ENCODE measurements at regions not wholly inside any gene's neighbourhood (a gene's known extent, or its start where the extent isn't known, plus 50 kb on each side); places are given as distances from the start of the nearest gene placed in this dataset.

- 85 to 87% methylated on average over 4 of the region's 4 CpGs for WGBS, 2 donors
- DNase-seq = no peak
- Histone ChIP-seq H3K27ac (no peak overlapping the region), H3K9me3 (no peaks in the 10 kb centered on the region), H3K4me1 (no peaks in the 10 kb centered on the region), H3K4me3 (no peak overlapping the region), H3K36me3 (no peaks in the 10 kb centered on the region), H3K27me3 (no peaks in the 10 kb centered on the region)
- TF ChIP-seq POLR2A (IDR thresholded peaks at IDR 0.05) (no peak), POLR2AphosphoS5 (IDR thresholded peaks at IDR 0.05) (no peak)
- intact Hi-C loops (cut with DNase I) = no loop called here
Measured at GRCh38 chr10:1947464-1948003, 210.2 kb upstream of the ADARB2 start.

- intact Hi-C loops (cut with DNase I) = no loop called here
- TF ChIP-seq EP300 (IDR thresholded peaks at IDR 0.05) (no peak), POLR2AphosphoS5 (IDR thresholded peaks at IDR 0.05) (no peak), POLR2A (IDR thresholded peaks at IDR 0.05) (no peak)
- TF ChIP-seq, protein P1, sequence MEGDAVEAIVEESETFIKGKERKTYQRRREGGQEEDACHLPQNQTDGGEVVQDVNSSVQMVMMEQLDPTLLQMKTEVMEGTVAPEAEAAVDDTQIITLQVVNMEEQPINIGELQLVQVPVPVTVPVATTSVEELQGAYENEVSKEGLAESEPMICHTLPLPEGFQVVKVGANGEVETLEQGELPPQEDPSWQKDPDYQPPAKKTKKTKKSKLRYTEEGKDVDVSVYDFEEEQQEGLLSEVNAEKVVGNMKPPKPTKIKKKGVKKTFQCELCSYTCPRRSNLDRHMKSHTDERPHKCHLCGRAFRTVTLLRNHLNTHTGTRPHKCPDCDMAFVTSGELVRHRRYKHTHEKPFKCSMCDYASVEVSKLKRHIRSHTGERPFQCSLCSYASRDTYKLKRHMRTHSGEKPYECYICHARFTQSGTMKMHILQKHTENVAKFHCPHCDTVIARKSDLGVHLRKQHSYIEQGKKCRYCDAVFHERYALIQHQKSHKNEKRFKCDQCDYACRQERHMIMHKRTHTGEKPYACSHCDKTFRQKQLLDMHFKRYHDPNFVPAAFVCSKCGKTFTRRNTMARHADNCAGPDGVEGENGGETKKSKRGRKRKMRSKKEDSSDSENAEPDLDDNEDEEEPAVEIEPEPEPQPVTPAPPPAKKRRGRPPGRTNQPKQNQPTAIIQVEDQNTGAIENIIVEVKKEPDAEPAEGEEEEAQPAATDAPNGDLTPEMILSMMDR (IDR thresholded peaks at IDR 0.05) = no peak
- no peaks in the 10 kb centered on the region for H3K27me3 ChIP-seq
- DNase-seq = no peak
- no peak overlapping the region for H3K27ac ChIP-seq
- H3K4me1 ChIP-seq = no peaks in the 10 kb centered on the region
- H3K9me3 ChIP-seq = no peaks in the 10 kb centered on the region
- H3K4me3 ChIP-seq = no peak overlapping the region
- WGBS, 2 donors = 91 to 94% methylated on average over 11 of the region's 11 CpGs
- H3K36me3 ChIP-seq = no peaks in the 10 kb centered on the region
Measured at GRCh38 chr10:1944487-1944886, 207.2 kb upstream of the ADARB2 start.

GRCh38 chr10:1942478-1942877, 205.2 kb upstream of the ADARB2 start:
- intact Hi-C loops (cut with DNase I) = no loop called here
- no peaks in the 10 kb centered on the region for H3K36me3 ChIP-seq
- no peaks in the 10 kb centered on the region for H3K9me3 ChIP-seq
- H3K4me3 ChIP-seq = no peak overlapping the region
- 58 to 59% methylated on average over 7 of the region's 7 CpGs for WGBS, 2 donors
- no peak for DNase-seq
- H3K27ac ChIP-seq = no peak overlapping the region
- H3K4me1 ChIP-seq = no peaks in the 10 kb centered on the region
- TF ChIP-seq, protein P1 (IDR thresholded peaks at IDR 0.05) = no peak
- no peak for TF ChIP-seq EP300 (IDR thresholded peaks at IDR 0.05)
- TF ChIP-seq POLR2AphosphoS5 (IDR thresholded peaks at IDR 0.05) = no peak
- no peak for TF ChIP-seq POLR2A (IDR thresholded peaks at IDR 0.05)
- H3K27me3 ChIP-seq = no peaks in the 10 kb centered on the region

GRCh38 chr10:1939016-1939415, 201.7 kb upstream of the ADARB2 start:
- TF ChIP-seq POLR2A (IDR thresholded peaks at IDR 0.05) = no peak
- TF ChIP-seq, protein P1 (IDR thresholded peaks at IDR 0.05) = no peak
- no peak for TF ChIP-seq POLR2AphosphoS5 (IDR thresholded peaks at IDR 0.05)
- no peak for TF ChIP-seq EP300 (IDR thresholded peaks at IDR 0.05)
- H3K36me3 ChIP-seq = no peaks in the 10 kb centered on the region
- H3K9me3 ChIP-seq = no peaks in the 10 kb centered on the region
- H3K27me3 ChIP-seq = no peaks in the 10 kb centered on the region
- no peak overlapping the region for H3K27ac ChIP-seq
- WGBS, 2 donors = 60 to 84% methylated on average over 17 of the region's 17 CpGs
- DNase-seq = no peak
- H3K4me3 ChIP-seq = no peak overlapping the region
- intact Hi-C loops (cut with DNase I) = no loop called here
- H3K4me1 ChIP-seq = no peaks in the 10 kb centered on the region

- Histone ChIP-seq H3K4me1 (no peaks in the 10 kb centered on the region), H3K9me3 (no peaks in the 10 kb centered on the region), H3K36me3 (no peaks in the 10 kb centered on the region), H3K27me3 (no peaks in the 10 kb centered on the region), H3K27ac (no peak overlapping the region), H3K4me3 (no peak overlapping the region)
- intact Hi-C loops (cut with DNase I) = no loop called here
- DNase-seq = no peak
- WGBS, 2 donors = 46 to 70% methylated on average over 7 of the region's 7 CpGs
- TF ChIP-seq POLR2A (IDR thresholded peaks at IDR 0.05) = no peak
Measured at GRCh38 chr10:1938317-1938716, 201.0 kb upstream of the ADARB2 start.

DNA sequence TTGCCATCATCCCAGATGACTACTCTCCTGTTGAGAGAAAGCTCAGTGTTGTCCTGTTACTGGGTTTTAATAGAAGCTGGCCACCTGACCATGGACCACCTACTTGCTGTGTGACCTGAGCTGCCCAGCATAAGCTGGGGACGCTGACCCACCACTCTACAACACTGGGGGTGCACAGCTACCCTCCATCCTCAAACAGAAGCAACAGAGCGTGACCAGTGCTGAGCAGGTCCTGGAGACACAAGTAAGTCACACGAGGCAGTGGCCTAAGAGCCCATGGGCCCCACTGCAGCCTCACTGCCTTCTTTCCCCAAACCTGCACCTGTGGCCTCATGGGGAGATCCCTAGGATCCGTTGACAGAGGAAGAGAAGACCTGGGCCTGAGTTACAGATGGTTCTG, 198.6 kb upstream of the ADARB2 start:
- intact Hi-C loops (cut with DNase I) = no loop called here
- no peak for DNase-seq
- 55 to 58% methylated on average over 4 of the region's 4 CpGs for WGBS, 2 donors

More for the DNA sequence above, 198.6 kb upstream of the ADARB2 start:
- TF ChIP-seq EP300 (IDR thresholded peaks at IDR 0.05) = no peak
- no peak for TF ChIP-seq POLR2A (IDR thresholded peaks at IDR 0.05)
- Histone ChIP-seq H3K4me3 (no peak overlapping the region), H3K9me3 (no peaks in the 10 kb centered on the region), H3K36me3 (no peaks in the 10 kb centered on the region), H3K4me1 (no peaks in the 10 kb centered on the region), H3K27me3 (no peaks in the 10 kb centered on the region), H3K27ac (no peak overlapping the region)

All from sigmoid colon (tissue), 6 donors.